ENCODE measurements at regions not wholly inside any gene's neighbourhood (a gene's known extent, or its start where the extent isn't known, plus 50 kb on each side); places are given as distances from the start of the nearest gene placed in this dataset.

DNA sequence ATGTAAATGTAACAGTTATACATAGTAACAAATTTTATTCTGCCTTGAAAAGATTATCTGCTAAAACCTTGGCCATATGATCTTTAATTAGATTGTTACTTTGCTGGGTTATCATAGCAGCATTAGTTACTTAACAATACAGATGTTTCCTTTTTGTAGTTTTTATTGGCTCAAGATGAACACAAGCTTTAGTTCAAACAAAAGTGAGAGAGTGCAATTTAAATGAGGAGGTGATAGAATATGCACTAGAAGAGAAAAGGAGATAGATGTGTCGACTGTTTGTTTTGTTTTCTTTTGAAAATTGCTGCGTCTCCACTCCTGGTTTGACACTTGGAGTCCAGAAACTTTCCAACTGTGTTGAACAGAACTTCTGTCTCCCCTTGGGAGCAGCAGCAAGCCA lies 91.4 kb upstream of the CAV2 start (continued):
- TF ChIP-seq, protein P1, sequence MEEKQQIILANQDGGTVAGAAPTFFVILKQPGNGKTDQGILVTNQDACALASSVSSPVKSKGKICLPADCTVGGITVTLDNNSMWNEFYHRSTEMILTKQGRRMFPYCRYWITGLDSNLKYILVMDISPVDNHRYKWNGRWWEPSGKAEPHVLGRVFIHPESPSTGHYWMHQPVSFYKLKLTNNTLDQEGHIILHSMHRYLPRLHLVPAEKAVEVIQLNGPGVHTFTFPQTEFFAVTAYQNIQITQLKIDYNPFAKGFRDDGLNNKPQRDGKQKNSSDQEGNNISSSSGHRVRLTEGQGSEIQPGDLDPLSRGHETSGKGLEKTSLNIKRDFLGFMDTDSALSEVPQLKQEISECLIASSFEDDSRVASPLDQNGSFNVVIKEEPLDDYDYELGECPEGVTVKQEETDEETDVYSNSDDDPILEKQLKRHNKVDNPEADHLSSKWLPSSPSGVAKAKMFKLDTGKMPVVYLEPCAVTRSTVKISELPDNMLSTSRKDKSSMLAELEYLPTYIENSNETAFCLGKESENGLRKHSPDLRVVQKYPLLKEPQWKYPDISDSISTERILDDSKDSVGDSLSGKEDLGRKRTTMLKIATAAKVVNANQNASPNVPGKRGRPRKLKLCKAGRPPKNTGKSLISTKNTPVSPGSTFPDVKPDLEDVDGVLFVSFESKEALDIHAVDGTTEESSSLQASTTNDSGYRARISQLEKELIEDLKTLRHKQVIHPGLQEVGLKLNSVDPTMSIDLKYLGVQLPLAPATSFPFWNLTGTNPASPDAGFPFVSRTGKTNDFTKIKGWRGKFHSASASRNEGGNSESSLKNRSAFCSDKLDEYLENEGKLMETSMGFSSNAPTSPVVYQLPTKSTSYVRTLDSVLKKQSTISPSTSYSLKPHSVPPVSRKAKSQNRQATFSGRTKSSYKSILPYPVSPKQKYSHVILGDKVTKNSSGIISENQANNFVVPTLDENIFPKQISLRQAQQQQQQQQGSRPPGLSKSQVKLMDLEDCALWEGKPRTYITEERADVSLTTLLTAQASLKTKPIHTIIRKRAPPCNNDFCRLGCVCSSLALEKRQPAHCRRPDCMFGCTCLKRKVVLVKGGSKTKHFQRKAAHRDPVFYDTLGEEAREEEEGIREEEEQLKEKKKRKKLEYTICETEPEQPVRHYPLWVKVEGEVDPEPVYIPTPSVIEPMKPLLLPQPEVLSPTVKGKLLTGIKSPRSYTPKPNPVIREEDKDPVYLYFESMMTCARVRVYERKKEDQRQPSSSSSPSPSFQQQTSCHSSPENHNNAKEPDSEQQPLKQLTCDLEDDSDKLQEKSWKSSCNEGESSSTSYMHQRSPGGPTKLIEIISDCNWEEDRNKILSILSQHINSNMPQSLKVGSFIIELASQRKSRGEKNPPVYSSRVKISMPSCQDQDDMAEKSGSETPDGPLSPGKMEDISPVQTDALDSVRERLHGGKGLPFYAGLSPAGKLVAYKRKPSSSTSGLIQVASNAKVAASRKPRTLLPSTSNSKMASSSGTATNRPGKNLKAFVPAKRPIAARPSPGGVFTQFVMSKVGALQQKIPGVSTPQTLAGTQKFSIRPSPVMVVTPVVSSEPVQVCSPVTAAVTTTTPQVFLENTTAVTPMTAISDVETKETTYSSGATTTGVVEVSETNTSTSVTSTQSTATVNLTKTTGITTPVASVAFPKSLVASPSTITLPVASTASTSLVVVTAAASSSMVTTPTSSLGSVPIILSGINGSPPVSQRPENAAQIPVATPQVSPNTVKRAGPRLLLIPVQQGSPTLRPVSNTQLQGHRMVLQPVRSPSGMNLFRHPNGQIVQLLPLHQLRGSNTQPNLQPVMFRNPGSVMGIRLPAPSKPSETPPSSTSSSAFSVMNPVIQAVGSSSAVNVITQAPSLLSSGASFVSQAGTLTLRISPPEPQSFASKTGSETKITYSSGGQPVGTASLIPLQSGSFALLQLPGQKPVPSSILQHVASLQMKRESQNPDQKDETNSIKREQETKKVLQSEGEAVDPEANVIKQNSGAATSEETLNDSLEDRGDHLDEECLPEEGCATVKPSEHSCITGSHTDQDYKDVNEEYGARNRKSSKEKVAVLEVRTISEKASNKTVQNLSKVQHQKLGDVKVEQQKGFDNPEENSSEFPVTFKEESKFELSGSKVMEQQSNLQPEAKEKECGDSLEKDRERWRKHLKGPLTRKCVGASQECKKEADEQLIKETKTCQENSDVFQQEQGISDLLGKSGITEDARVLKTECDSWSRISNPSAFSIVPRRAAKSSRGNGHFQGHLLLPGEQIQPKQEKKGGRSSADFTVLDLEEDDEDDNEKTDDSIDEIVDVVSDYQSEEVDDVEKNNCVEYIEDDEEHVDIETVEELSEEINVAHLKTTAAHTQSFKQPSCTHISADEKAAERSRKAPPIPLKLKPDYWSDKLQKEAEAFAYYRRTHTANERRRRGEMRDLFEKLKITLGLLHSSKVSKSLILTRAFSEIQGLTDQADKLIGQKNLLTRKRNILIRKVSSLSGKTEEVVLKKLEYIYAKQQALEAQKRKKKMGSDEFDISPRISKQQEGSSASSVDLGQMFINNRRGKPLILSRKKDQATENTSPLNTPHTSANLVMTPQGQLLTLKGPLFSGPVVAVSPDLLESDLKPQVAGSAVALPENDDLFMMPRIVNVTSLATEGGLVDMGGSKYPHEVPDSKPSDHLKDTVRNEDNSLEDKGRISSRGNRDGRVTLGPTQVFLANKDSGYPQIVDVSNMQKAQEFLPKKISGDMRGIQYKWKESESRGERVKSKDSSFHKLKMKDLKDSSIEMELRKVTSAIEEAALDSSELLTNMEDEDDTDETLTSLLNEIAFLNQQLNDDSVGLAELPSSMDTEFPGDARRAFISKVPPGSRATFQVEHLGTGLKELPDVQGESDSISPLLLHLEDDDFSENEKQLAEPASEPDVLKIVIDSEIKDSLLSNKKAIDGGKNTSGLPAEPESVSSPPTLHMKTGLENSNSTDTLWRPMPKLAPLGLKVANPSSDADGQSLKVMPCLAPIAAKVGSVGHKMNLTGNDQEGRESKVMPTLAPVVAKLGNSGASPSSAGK (IDR thresholded peaks at IDR 0.05): no peak
- TF ChIP-seq DIDO1 (tag; IDR thresholded peaks at IDR 0.05; ENCODE audit: low read depth): no peak
- no peak for TF ChIP-seq ZC3H4 (CRISPR knock-in tag; IDR thresholded peaks at IDR 0.05; ENCODE audit: borderline replicate concordance)
- TF ChIP-seq PTBP1 (IDR thresholded peaks at IDR 0.05; ENCODE audit: low read depth, low read length): no peak
- no peak for TF ChIP-seq JUND (IDR thresholded peaks at IDR 0.05; ENCODE audit: borderline replicate concordance, low read depth, low read length)
- no peak for TF ChIP-seq JUND (tag; IDR thresholded peaks at IDR 0.05; ENCODE audit: borderline replicate concordance, low read depth, low read length)

Measured in K562 (cell line).